Skeletal muscle tissue (tissue), 3 donors: ENCODE measurements at regions not wholly inside any gene's neighbourhood (a gene's known extent, or its start where the extent isn't known, plus 50 kb on each side); places are given as distances from the start of the nearest gene placed in this dataset.
A peak's percentile ranks its signal among the peaks of the same experiment; 100 is the strongest.

Source experiments
- H3K27ac ChIP-seq: one replicate; pipeline ENCODE4 v1.7.0; 2013; ENCODE audit warnings: mild to moderate bottlenecking, low read depth, low read length, inconsistent platforms
- H3K27me3 ChIP-seq, 3 donors: one replicate each; pipeline ENCODE4 v1.7.0; 2013; ENCODE audit warnings: low read length in 3 of 3; ENCODE audit not compliant: control insufficient read depth in 3 of 3, insufficient read depth in 3 of 3
- H3K36me3 ChIP-seq, 3 donors: one replicate each; pipeline ENCODE4 v1.7.0; 2013; ENCODE audit warnings: low read length in 3 of 3; ENCODE audit not compliant: control insufficient read depth in 3 of 3, insufficient read depth in 3 of 3
- H3K4me1 ChIP-seq, 3 donors: one replicate each; pipeline ENCODE4 v1.7.0; 2013; ENCODE audit warnings: low read length in 3 of 3, mild to moderate bottlenecking in 3 of 3; ENCODE audit not compliant: control insufficient read depth in 3 of 3, insufficient read depth in 3 of 3
- H3K4me3 ChIP-seq, 3 donors: one replicate each; pipeline ENCODE4 v1.7.0; 2013; ENCODE audit warnings: low read length in 3 of 3
- H3K9ac ChIP-seq, 3 donors: one replicate each; pipeline ENCODE4 v1.7.0; 2013; ENCODE audit warnings: low read length in 3 of 3, mild to moderate bottlenecking in 3 of 3, moderate library complexity in 2 of 3, low read depth in 1 of 3
- H3K9me3 ChIP-seq, 3 donors: one replicate each; pipeline ENCODE4 v1.7.0; 2013; ENCODE audit warnings: low read length in 3 of 3; ENCODE audit not compliant: control insufficient read depth in 3 of 3
- donor health status: Osteomylitis.

DNA sequence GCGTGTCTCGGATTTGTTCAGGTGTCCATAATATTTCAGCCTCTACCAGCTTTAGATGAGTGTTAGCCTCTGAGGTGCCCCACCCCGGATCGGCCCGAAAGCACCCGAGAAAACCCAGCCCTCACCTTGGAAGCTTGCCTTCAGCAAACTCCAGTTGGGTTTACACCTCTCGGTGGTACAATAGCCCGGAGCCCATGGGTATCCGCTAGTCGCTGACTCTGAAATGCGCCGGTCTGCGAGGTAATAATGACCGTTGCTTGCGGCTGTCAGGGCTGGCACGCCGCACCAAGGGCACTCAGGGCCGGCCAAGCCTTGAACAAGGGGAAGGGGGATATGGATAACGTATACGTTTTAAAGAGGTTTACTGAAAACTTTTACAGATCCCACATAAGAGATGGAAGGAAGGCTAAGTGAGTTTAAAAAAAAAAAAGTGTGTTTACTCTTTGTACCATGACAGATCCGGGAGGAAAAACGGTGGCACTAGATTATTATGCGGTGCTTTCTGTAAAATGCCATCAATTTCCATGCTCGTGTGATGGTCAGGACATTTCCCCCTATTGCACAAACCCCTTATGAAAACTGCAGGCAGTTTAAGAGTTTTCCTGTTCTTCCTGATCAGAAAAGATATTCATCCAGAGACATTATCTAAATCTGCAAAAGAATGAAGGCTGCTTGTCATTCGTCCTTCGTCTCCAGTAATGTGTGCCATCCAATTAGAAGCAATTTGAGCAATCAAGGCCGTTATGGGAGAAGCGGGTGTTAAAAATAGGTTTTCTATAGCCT, 124.2 kb downstream of the TMEM161B start:
- H3K9ac ChIP-seq, result no peak overlapping the region
- peaks cover 56 to 63% (median 57%) of the 10 kb centered on the region in 3 donors for H3K27me3 ChIP-seq
- H3K9me3 ChIP-seq, result no peaks in the 10 kb centered on the region
- no peaks in the 10 kb centered on the region for H3K36me3 ChIP-seq
- H3K27ac ChIP-seq, result no peak overlapping the region
- peak overlapping the region in 1 of 3 donors; percentile 11 for H3K4me3 ChIP-seq
- H3K4me1 ChIP-seq, result peaks cover 31 to 36% (median 34%) of the 10 kb centered on the region in 3 donors

- Histone ChIP-seq H3K4me3 (peak overlapping the region in 2 of 3 donors; percentile 59 to 69), H3K4me1 (peaks cover 31 to 36% (median 34%) of the 10 kb centered on the region in 3 donors)
These were observed 124.9 kb downstream of the TMEM161B start for GRCh38 chr5:88143693-88144218.

DNA sequence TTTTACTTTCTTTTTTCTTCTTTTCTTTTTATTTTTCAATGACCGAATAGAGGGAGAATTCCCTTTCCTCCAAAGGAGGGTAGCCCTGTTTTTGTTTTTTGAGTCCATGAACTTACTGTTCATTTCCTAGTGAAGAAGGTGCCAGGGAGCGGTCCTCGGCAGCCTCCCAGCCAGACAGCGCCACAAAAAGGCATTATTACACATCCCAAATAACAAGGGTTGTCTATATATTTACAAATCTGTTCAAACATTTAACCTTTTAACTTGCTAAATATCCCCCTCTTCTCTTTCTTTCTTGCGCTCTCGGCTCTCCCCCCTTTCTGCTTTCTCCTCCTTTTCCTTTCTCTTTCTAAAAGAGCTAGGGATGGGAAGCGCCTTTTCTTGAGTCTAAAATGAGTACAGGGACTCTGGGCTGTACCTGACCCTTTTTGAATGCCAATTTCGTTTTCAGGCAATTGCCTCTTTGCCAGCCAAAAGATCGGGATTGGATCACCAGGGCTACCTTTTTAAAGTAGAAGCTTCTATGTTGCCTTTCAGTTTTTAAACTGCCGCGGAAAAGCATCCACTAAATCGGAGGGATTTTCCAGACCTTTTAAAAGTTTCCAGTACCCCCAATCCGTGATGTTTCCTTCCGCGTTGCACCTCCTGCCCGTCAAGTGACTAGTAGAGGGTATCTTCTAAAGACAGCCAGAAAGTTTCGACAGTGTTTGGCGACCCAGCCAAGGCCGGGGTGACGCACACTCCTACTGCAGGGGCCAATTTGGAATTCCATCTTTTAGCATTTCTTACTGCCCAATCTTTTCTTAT, 125.6 kb downstream of the TMEM161B start:
- H3K9me3 ChIP-seq, result no peaks in the 10 kb centered on the region
- peak overlapping the region; percentile 59 to 69 (median 67) for H3K4me3 ChIP-seq
- H3K9ac ChIP-seq, result peak overlapping the region in 1 of 3 donors; percentile 54
- no peak overlapping the region for H3K27ac ChIP-seq
- H3K27me3 ChIP-seq, result peaks cover 63 to 74% (median 67%) of the 10 kb centered on the region in 3 donors
- H3K36me3 ChIP-seq, result no peaks in the 10 kb centered on the region
- peaks cover 31 to 36% (median 34%) of the 10 kb centered on the region in 3 donors for H3K4me1 ChIP-seq

More at GRCh38 chr5:88143693-88144218, 124.9 kb downstream of the TMEM161B start:
- Histone ChIP-seq H3K36me3 (no peaks in the 10 kb centered on the region), H3K27me3 (peaks cover 63 to 70% (median 63%) of the 10 kb centered on the region in 3 donors), H3K9me3 (no peaks in the 10 kb centered on the region), H3K9ac (no peak overlapping the region), H3K27ac (no peak overlapping the region)

DNA sequence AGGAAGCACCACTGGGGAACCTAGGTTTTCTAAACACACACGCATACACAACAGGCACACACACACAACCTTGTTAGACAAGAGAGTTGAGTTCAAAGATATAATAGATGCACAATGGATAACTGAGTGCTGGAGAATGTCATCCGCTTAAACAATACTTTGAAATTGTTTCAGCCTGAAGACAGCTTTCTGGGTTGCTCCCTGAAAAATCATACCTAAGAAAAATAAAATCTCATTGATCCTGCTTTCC, 126.1 kb downstream of the TMEM161B start:
- H3K4me3 ChIP-seq, result peak overlapping the region; percentile 59 to 69 (median 67)
- H3K4me1 ChIP-seq, result peaks cover 31 to 36% (median 34%) of the 10 kb centered on the region in 3 donors
- H3K36me3 ChIP-seq, result no peaks in the 10 kb centered on the region
- H3K27ac ChIP-seq, result no peak overlapping the region
- peak overlapping the region in 2 of 3 donors; percentile 9 to 54 for H3K9ac ChIP-seq
- H3K27me3 ChIP-seq, result peaks cover 63 to 79% (median 70%) of the 10 kb centered on the region in 3 donors
- no peaks in the 10 kb centered on the region for H3K9me3 ChIP-seq

GRCh38 chr5:88140856-88141752, 127.5 kb downstream of the TMEM161B start:
- Histone ChIP-seq H3K9ac (peak overlapping the region; percentile 51 to 57 (median 54)), H3K9me3 (no peaks in the 10 kb centered on the region), H3K4me3 (peak overlapping the region; percentile 72 to 81 (median 79)), H3K4me1 (peaks cover 31 to 36% (median 34%) of the 10 kb centered on the region in 3 donors), H3K36me3 (no peaks in the 10 kb centered on the region), H3K27me3 (peaks cover 65 to 78% (median 68%) of the 10 kb centered on the region in 3 donors), H3K27ac (no peak overlapping the region)

GRCh38 chr5:88140396-88140855, 128.2 kb downstream of the TMEM161B start:
- Histone ChIP-seq H3K4me1 (peaks cover 31 to 36% (median 34%) of the 10 kb centered on the region in 3 donors), H3K9ac (peak overlapping the region; percentile 41 to 57 (median 54)), H3K27me3 (peaks cover 59 to 72% (median 62%) of the 10 kb centered on the region in 3 donors), H3K27ac (no peak overlapping the region), H3K4me3 (peak overlapping the region; percentile 72 to 81 (median 79)), H3K9me3 (no peaks in the 10 kb centered on the region), H3K36me3 (no peaks in the 10 kb centered on the region)

DNA sequence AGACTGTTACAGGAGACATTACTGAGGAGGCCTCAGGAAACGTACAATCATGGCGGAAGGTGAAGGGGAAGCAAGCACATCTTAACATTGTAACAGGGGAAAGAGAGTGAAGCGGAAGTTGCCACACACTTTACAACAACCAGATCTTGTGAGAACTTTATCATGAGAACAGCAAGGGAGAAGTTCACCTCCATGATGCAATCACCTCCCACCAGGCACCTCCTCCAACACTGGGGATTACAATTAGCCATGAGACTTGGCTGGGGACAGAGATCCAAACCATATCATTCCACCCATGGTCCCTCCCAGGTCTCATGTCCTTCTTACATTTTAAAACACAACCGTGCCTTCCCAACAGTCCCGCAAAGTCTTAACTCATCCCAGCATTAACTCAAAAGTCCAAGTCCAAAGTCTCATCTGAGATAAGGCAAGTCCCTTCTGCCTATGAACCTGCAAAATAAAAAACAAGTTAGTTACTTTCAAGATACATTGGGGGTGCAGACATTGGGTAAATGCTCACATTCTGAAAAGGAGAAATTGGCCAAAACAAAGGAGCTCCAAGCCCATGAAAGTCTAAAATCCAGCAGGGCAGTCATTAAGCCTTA, 138.3 kb downstream of the TMEM161B start:
- Histone ChIP-seq H3K36me3 (no peaks in the 10 kb centered on the region), H3K4me1 (no peaks in the 10 kb centered on the region), H3K27ac (no peak overlapping the region), H3K9me3 (no peaks in the 10 kb centered on the region), H3K4me3 (no peak overlapping the region), H3K9ac (no peak overlapping the region), H3K27me3 (peaks cover 0 to 6% (median 0%) of the 10 kb centered on the region in 3 donors)

GRCh38 chr5:88128813-88129212, 139.8 kb downstream of the TMEM161B start:
- Histone ChIP-seq H3K4me1 (no peaks in the 10 kb centered on the region), H3K27ac (no peak overlapping the region), H3K9me3 (no peaks in the 10 kb centered on the region), H3K4me3 (no peak overlapping the region), H3K9ac (no peak overlapping the region), H3K36me3 (no peaks in the 10 kb centered on the region), H3K27me3 (peaks cover 0 to 4% (median 0%) of the 10 kb centered on the region in 3 donors)

GRCh38 chr5:88119535-88120125, 149.0 kb downstream of the TMEM161B start:
- Histone ChIP-seq H3K4me3 (no peak overlapping the region), H3K36me3 (no peaks in the 10 kb centered on the region), H3K27me3 (no peaks in the 10 kb centered on the region)

More at GRCh38 chr5:88119535-88120125, 149.0 kb downstream of the TMEM161B start:
- Histone ChIP-seq H3K9ac (no peak overlapping the region), H3K9me3 (no peaks in the 10 kb centered on the region), H3K27ac (no peak overlapping the region), H3K4me1 (no peaks in the 10 kb centered on the region)
